PC-3 (cell line): ENCODE measurements at regions not wholly inside any gene's neighbourhood (a gene's known extent, or its start where the extent isn't known, plus 50 kb on each side); places are given as distances from the start of the nearest gene placed in this dataset.

Source experiments
- CTCF ChIP-seq: fragments of 300-600 bp; sonication (generic); conservative IDR thresholded peaks from 2 replicates; pipeline ENCODE4 v1.5.1; 2017; ENCODE audit warnings: antibody characterized with exemption, low read depth, mild to moderate bottlenecking, low read length
- EZH2 ChIP-seq: fragments of 300-600 bp; sonication (generic); IDR thresholded peaks from one replicate; pipeline ENCODE4 v1.6.1; 2017; ENCODE audit warnings: antibody characterized with exemption, mild to moderate bottlenecking, low read length; ENCODE audit not compliant: unreplicated experiment
- EZH2phosphoT487 ChIP-seq: fragments of 300-600 bp; sonication (generic); IDR thresholded peaks from 2 replicates; pipeline ENCODE4 v1.6.1; 2018; ENCODE audit warnings: mild to moderate bottlenecking, antibody characterized with exemption, low read length, borderline replicate concordance

GRCh38 chr1:194515916-194516315 is 1329.5 kb upstream of the B3GALT2 start:
- TF ChIP-seq CTCF (no peak), EZH2phosphoT487 (no peak), EZH2 (no peak)
